ENCODE measurements at regions not wholly inside any gene's neighbourhood (a gene's known extent, or its start where the extent isn't known, plus 50 kb on each side); places are given as distances from the start of the nearest gene placed in this dataset.
"Not testable (repeated sequence)": the region's sequence is repeated elsewhere in the genome, so short reads cannot be mapped to it uniquely, and the experiment has no call there.

- ChIA-PET CTCF (no interaction called here), POLR2A (no interaction called here)
- no peaks in the 10 kb centered on the region for H3K9me3 Mint-ChIP-seq
- H3K27ac Mint-ChIP-seq, result no peak overlapping the region
- no peaks in the 10 kb centered on the region for H3K27me3 Mint-ChIP-seq
- intact Hi-C loops (cut with micrococcal nuclease), result no loop called here
- ATAC-seq (no peak), DNase-seq (no peak)
- TF ChIP-seq, protein P1, sequence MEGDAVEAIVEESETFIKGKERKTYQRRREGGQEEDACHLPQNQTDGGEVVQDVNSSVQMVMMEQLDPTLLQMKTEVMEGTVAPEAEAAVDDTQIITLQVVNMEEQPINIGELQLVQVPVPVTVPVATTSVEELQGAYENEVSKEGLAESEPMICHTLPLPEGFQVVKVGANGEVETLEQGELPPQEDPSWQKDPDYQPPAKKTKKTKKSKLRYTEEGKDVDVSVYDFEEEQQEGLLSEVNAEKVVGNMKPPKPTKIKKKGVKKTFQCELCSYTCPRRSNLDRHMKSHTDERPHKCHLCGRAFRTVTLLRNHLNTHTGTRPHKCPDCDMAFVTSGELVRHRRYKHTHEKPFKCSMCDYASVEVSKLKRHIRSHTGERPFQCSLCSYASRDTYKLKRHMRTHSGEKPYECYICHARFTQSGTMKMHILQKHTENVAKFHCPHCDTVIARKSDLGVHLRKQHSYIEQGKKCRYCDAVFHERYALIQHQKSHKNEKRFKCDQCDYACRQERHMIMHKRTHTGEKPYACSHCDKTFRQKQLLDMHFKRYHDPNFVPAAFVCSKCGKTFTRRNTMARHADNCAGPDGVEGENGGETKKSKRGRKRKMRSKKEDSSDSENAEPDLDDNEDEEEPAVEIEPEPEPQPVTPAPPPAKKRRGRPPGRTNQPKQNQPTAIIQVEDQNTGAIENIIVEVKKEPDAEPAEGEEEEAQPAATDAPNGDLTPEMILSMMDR (IDR thresholded peaks at IDR 0.05), result no peak
- no peaks in the 10 kb centered on the region for H3K4me1 Mint-ChIP-seq (ENCODE audit: low read depth)
- no peak overlapping the region for H3K4me3 Mint-ChIP-seq
- H3K36me3 Mint-ChIP-seq (ENCODE audit: low read depth), result no peaks in the 10 kb centered on the region
Measured at GRCh38 chr1:195188821-195189220, 1419.4 kb downstream of the KCNT2 start.

DNA sequence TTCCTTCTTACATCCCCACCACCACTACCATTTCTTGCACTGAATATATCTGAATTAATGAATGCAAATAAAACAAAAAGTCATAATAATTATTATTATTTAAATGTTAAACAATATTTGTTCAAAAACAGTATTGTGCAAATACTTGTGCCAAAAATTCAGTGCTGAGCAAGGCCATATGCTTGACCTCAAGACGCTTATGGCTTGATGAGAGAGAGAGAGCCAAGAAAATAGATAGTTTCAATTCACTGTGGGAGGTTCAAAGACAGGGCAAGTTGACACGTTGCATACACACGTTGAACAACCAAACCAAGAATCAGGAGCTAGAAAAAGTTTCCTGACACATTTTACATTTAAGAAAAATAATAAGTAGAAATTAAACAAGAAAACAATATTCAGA is 1421.7 kb downstream of the KCNT2 start:
- ChIA-PET POLR2A (no interaction called here), CTCF (no interaction called here)
- intact Hi-C loops (cut with micrococcal nuclease), result no loop called here
- H3K36me3 Mint-ChIP-seq (ENCODE audit: low read depth), result no peaks in the 10 kb centered on the region
- no peak overlapping the region for H3K4me3 Mint-ChIP-seq
- H3K9me3 Mint-ChIP-seq, result no peaks in the 10 kb centered on the region
- DNase-seq, result no peak
- H3K27ac Mint-ChIP-seq, result no peak overlapping the region
- H3K27me3 Mint-ChIP-seq, result no peaks in the 10 kb centered on the region
- ATAC-seq, result no peak
- H3K4me1 Mint-ChIP-seq (ENCODE audit: low read depth), result no peaks in the 10 kb centered on the region
- TF ChIP-seq, protein P1 (IDR thresholded peaks at IDR 0.05), result no peak

DNA sequence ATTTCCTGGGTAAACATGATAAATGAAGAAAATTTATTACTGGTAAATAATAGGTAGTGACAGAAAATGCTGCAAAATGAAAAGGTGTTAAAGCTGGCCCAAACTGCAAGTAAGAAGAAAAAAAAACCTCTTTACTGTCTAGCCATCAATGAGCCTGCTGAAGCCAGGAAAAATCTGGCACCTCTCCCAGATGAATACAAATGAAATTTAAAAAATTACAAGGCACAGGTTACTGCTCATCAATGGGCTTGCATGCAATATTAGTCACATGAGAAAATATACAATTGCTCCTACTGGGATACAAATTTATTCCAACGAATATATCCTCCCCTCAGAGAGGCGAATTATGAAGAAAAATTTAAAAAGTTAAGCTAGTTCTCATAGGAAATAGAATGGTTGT is 1422.5 kb downstream of the KCNT2 start:
- H3K4me3 Mint-ChIP-seq, result no peak overlapping the region
- CTCF ChIA-PET, result no interaction called here
- ATAC-seq, result no peak
- H3K36me3 Mint-ChIP-seq (ENCODE audit: low read depth), result no peaks in the 10 kb centered on the region
- intact Hi-C loops (cut with micrococcal nuclease), result no loop called here
- no peaks in the 10 kb centered on the region for H3K9me3 Mint-ChIP-seq
- POLR2A ChIA-PET, result no interaction called here
- no peak for DNase-seq
- H3K27me3 Mint-ChIP-seq, result no peaks in the 10 kb centered on the region
- no peaks in the 10 kb centered on the region for H3K4me1 Mint-ChIP-seq (ENCODE audit: low read depth)
- TF ChIP-seq, protein P1 (IDR thresholded peaks at IDR 0.05), result no peak
- H3K27ac Mint-ChIP-seq, result no peak overlapping the region

GRCh38 chr1:195185321-195185720 is 1422.9 kb downstream of the KCNT2 start:
- ATAC-seq (no peak), DNase-seq (no peak)
- H3K9me3 Mint-ChIP-seq, result no peaks in the 10 kb centered on the region
- CTCF ChIA-PET, result no interaction called here
- no peaks in the 10 kb centered on the region for H3K36me3 Mint-ChIP-seq (ENCODE audit: low read depth)
- H3K4me1 Mint-ChIP-seq (ENCODE audit: low read depth), result no peaks in the 10 kb centered on the region
- no peak overlapping the region for H3K27ac Mint-ChIP-seq
- intact Hi-C loops (cut with micrococcal nuclease), result no loop called here
- no peaks in the 10 kb centered on the region for H3K27me3 Mint-ChIP-seq
- no peak overlapping the region for H3K4me3 Mint-ChIP-seq
- TF ChIP-seq, protein P1 (IDR thresholded peaks at IDR 0.05), result no peak
- POLR2A ChIA-PET, result no interaction called here

DNA sequence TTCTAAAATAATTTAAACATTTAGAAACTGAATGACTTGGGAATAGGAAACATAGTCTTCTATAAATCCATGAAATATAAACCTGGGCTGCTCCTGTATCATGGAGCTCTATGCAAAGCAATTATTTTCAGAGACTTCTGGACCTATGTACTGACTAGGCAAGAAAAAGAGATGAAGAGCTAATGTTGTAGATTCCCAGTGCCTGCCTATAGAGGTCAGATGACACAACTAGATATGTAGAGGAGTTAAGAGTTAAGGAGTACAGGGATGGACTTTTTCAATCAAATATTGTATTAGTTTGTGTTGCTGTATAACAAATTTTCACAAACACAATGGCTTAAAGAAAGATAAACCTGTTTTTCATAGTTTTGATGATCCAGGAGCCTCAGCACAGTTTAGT is 1434.5 kb downstream of the KCNT2 start:
- Mint-ChIP-seq H3K9me3 (peaks cover 2% of the 10 kb centered on the region), H3K27ac (no peak overlapping the region), H3K4me3 (no peak overlapping the region), H3K36me3 (ENCODE audit: low read depth) (no peaks in the 10 kb centered on the region), H3K4me1 (ENCODE audit: low read depth) (no peaks in the 10 kb centered on the region), H3K27me3 (no peaks in the 10 kb centered on the region)
- DNase-seq, result no peak
- CTCF ChIA-PET, result no interaction called here
- intact Hi-C loops (cut with micrococcal nuclease), result no loop called here
- ATAC-seq, result no peak
- POLR2A ChIA-PET, result no interaction called here
- TF ChIP-seq, protein P1 (IDR thresholded peaks at IDR 0.05), result no peak

DNA sequence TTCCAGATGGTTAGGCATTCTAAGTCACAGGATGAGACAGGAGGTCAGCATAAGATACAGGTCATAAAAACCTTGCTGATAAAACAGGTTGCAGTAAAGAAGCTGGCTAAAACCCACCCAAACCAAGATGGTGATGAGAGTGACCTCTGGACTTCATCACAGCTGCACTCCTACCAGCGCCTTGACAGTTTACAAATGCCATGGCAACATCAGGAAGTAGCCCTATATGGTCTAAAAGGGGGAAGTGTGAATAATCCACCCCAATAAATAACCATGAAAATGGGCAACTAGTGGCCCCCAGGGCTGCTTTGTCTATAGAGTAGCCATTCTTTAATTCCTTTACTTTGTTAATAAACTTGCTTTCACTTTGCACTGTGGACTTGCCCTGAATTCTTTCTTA is 1448.4 kb downstream of the KCNT2 start:
- H3K9me3 Mint-ChIP-seq; CTCF ChIA-PET; intact Hi-C loops (cut with micrococcal nuclease); DNase-seq; H3K27ac Mint-ChIP-seq; H3K4me1 Mint-ChIP-seq (ENCODE audit: low read depth); ATAC-seq; H3K4me3 Mint-ChIP-seq; H3K36me3 Mint-ChIP-seq (ENCODE audit: low read depth); H3K27me3 Mint-ChIP-seq; POLR2A ChIA-PET: not testable (repeated sequence)
